ENCODE measurements at regions not wholly inside any gene's neighbourhood (a gene's known extent, or its start where the extent isn't known, plus 50 kb on each side); places are given as distances from the start of the nearest gene placed in this dataset.
"Not testable (repeated sequence)": the region's sequence is repeated elsewhere in the genome, so short reads cannot be mapped to it uniquely, and the experiment has no call there.

- DNase-seq (ENCODE audit: low read depth in 4 of 4, low spot score in 3 of 4), result no peak
Observed at GRCh38 chr4:115678425-115678941, 565.1 kb upstream of the NDST4 start.

- no peak for DNase-seq (ENCODE audit: low read depth in 4 of 4, low spot score in 3 of 4)
Observed at GRCh38 chr4:115675719-115676118, 562.3 kb upstream of the NDST4 start.

GRCh38 chr4:115674485-115674884, 561.1 kb upstream of the NDST4 start:
- DNase-seq (ENCODE audit: low read depth in 4 of 4, low spot score in 3 of 4), result no peak

GRCh38 chr4:115671581-115671980, 558.2 kb upstream of the NDST4 start:
- no peak for DNase-seq (ENCODE audit: low read depth in 4 of 4, low spot score in 3 of 4)

GRCh38 chr4:115670930-115671329, 557.5 kb upstream of the NDST4 start:
- no peak for DNase-seq (ENCODE audit: low read depth in 4 of 4, low spot score in 3 of 4)

GRCh38 chr4:115668396-115668795, 555.0 kb upstream of the NDST4 start:
- DNase-seq (ENCODE audit: low read depth in 4 of 4, low spot score in 3 of 4), result no peak

GRCh38 chr4:115664285-115664684, 550.9 kb upstream of the NDST4 start:
- DNase-seq (ENCODE audit: low read depth in 4 of 4, low spot score in 3 of 4), result no peak

- DNase-seq (ENCODE audit: low read depth in 4 of 4, low spot score in 3 of 4), result no peak
Observed at GRCh38 chr4:115660465-115660864, 547.0 kb upstream of the NDST4 start.

GRCh38 chr4:115657991-115658650, 544.7 kb upstream of the NDST4 start:
- DNase-seq (ENCODE audit: low read depth in 4 of 4, low spot score in 3 of 4), result peak in 3 of 4 donors; percentile 5 to 7 (median 5)

GRCh38 chr4:115655626-115656025, 542.2 kb upstream of the NDST4 start:
- no peak for DNase-seq (ENCODE audit: low read depth in 4 of 4, low spot score in 3 of 4)

- DNase-seq (ENCODE audit: low read depth in 4 of 4, low spot score in 3 of 4), result no peak
Observed at GRCh38 chr4:115648786-115649185, 535.4 kb upstream of the NDST4 start.

GRCh38 chr4:115629270-115629669, 515.9 kb upstream of the NDST4 start:
- DNase-seq (ENCODE audit: low read depth in 4 of 4, low spot score in 3 of 4), result no peak

- no peak for DNase-seq (ENCODE audit: low read depth in 4 of 4, low spot score in 3 of 4)
Observed at GRCh38 chr4:115609631-115610030, 496.2 kb upstream of the NDST4 start.

- DNase-seq (ENCODE audit: low read depth in 4 of 4, low spot score in 3 of 4), result no peak
Observed at GRCh38 chr4:115607311-115607710, 493.9 kb upstream of the NDST4 start.

GRCh38 chr4:115596265-115597001, 483.0 kb upstream of the NDST4 start:
- no peak for DNase-seq (ENCODE audit: low read depth in 4 of 4, low spot score in 3 of 4)

- DNase-seq (ENCODE audit: low read depth in 4 of 4, low spot score in 3 of 4), result no peak
Observed at GRCh38 chr4:115580901-115581300, 467.5 kb upstream of the NDST4 start.

GRCh38 chr4:115575851-115576250, 462.4 kb upstream of the NDST4 start:
- no peak for DNase-seq (ENCODE audit: low read depth in 4 of 4, low spot score in 3 of 4)

- DNase-seq (ENCODE audit: low read depth in 4 of 4, low spot score in 3 of 4), result no peak
Observed at GRCh38 chr4:115562506-115562905, 449.1 kb upstream of the NDST4 start.

- no peak for DNase-seq (ENCODE audit: low read depth in 4 of 4, low spot score in 3 of 4)
Observed at GRCh38 chr4:115548123-115548522, 434.7 kb upstream of the NDST4 start.

GRCh38 chr4:115537387-115537786, 424.0 kb upstream of the NDST4 start:
- DNase-seq (ENCODE audit: low read depth in 4 of 4, low spot score in 3 of 4), result no peak

GRCh38 chr4:115529126-115529525, 415.7 kb upstream of the NDST4 start:
- DNase-seq (ENCODE audit: low read depth in 4 of 4, low spot score in 3 of 4), result no peak

GRCh38 chr4:115519476-115519875, 406.1 kb upstream of the NDST4 start:
- not testable (repeated sequence) for DNase-seq (ENCODE audit: low read depth in 4 of 4, low spot score in 3 of 4)

Data from right renal pelvis (tissue), 4 donors.